HG03135 (cell line): ENCODE measurements at regions not wholly inside any gene's neighbourhood (a gene's known extent, or its start where the extent isn't known, plus 50 kb on each side); places are given as distances from the start of the nearest gene placed in this dataset.
"Not testable (repeated sequence)": the region's sequence is repeated elsewhere in the genome, so short reads cannot be mapped to it uniquely, and the experiment has no call there.

Experiments used
- ATAC-seq: cut with Tn5 transposase; IDR thresholded peaks from one replicate; pipeline ENCODE4 v1.9.1; 2021; ENCODE audit warnings: mild to moderate bottlenecking, moderate library complexity; ENCODE audit not compliant: unreplicated experiment

DNA sequence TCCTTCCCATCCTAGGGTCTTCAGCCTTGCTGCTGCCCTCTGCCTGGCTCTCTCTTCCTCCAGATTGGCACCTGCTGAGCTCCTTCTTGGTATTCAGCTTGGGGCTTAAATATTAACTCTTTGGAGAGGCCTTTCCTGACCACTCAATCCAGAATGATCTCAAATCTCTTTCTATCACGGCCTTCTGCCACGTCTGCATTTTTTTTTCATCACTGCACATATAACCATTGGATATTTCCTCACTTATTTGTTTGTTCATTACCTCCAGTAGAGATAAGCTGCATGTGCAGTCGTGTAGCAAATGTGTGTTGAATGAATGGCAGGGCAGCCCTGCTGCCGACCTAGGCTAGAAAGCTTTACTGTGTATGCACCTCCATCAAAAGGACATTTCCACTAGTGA lies 51.6 kb upstream of the MPP7 start:
- ATAC-seq = no peak

DNA sequence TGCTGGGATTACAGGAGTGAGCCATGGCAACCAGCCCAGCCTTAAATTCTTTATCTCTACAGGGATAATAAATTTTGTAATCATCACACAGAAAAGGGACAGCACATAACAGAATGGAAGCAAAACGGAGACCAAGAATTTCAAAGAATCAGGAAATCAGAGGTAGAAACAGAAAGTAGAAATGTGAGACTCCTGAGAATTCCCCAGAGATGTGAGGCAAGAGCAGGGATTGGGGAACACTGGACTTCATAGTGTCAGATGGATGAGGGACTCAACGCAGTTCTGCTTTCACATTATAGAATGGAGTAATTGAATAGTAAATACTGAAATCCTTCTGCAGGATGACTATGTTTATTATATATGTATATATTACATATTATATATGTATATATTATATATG lies 52.5 kb upstream of the MPP7 start:
- ATAC-seq = no peak

GRCh38 chr10:28359334-28359733 lies 56.5 kb upstream of the MPP7 start:
- no peak for ATAC-seq

DNA sequence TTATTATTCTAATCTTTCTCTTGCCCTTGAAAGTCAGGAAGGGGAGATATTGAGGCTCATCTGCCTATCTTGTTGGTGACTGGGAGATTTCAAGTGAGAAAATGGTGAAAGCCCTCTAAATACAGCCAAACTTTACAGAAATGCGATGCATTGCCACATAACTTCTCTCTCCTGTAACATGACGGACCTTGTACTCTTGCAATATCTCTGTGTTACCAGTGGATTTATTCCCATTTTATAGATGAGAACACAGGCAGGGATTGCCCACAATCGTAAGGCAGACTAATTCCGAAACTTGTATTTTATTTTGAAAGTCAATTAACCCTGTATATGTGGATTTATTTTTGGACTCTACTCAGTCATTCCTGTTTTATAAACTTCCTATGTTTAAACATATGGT lies 57.3 kb upstream of the MPP7 start:
- ATAC-seq = no peak

DNA sequence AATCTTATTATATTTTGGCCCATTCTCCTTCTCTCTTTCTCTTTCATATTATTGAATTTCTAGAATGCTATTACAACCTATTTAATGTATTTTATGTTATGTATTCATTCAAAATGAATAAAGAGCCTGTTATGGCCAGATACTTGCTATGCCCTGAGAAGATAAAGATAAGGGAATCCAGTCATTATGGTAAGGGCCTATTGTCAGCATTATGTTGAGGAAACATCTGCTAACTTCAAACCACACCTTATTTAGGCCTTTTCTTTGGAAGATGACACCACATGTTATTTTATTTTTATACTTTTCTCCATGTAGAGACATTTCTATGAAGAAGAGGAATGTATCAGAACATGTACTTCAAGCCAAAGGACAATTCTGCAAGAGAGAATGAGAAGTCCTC lies 60.5 kb upstream of the MPP7 start:
- no peak for ATAC-seq

- no peak for ATAC-seq
These were observed 63.0 kb upstream of the MPP7 start for GRCh38 chr10:28365840-28366239.

DNA sequence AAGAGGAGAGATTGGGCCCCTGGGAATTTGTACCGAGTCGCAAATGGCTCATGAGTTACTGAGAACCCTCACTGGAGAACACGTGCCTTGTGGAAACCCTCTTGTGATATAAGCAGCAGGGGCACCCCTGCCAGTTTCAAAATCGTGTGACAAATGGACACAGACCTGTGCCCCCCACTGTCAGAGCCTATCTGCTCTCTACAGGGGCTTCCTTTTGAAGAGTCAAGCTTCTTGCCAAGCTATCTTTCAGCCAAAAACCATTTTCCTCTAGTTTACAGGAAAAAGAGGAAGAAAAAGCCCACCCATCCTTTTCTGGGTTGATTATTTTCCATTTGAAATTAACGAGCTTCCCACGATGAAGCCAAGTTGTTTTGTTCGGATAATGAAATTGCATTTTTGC lies 64.1 kb upstream of the MPP7 start:
- no peak for ATAC-seq

- no peak for ATAC-seq
These were observed 64.5 kb upstream of the MPP7 start for GRCh38 chr10:28367413-28367812.

GRCh38 chr10:28367929-28368484 lies 65.1 kb upstream of the MPP7 start:
- ATAC-seq = peak; percentile 96

GRCh38 chr10:28370107-28370835 lies 67.4 kb upstream of the MPP7 start:
- no peak for ATAC-seq

GRCh38 chr10:28371638-28372037 lies 68.8 kb upstream of the MPP7 start:
- ATAC-seq = not testable (repeated sequence)

DNA sequence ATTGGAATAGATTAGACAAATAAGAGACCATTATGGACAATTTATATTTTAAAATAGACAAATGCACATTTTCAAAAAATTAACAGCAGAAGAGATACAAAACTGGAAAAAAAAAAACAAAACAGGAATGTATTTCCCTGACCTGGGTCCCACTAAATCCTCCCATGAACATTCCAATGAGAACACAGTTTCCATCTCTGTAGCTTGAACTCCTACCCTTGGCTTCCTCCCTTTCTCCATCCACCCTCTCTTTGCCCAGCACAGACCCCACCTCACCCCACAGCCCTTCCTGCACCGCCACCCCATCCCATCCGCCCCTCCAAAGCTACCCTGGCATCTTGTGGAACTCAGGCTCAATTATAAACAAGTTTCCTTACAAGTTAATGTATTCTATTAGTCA lies 71.2 kb upstream of the MPP7 start:
- no peak for ATAC-seq

- ATAC-seq = no peak
These were observed 72.8 kb upstream of the MPP7 start for GRCh38 chr10:28375399-28376354.

GRCh38 chr10:28378986-28379585 lies 76.2 kb upstream of the MPP7 start:
- ATAC-seq = no peak

DNA sequence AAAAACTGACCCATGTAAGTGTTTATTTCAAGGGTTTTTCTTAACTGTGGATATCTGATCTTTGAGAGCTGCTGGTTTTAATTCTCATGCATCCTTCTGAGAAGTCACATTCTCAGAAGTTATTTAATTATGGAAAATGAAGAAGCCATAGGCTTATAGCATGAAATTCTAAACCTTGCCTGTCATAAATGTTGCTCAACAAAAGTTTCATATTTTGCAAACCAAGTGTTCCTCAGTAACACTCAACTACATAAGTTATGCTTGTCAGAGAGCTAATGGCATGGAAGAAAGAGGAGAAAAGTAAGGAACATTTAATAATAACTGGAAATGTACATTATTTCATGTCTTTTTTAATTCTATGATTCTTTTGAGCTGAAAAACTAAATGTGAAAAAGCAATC lies 78.6 kb upstream of the MPP7 start:
- ATAC-seq = no peak

- ATAC-seq = peak; percentile 86
These were observed 79.1 kb upstream of the MPP7 start for GRCh38 chr10:28381903-28382347.

GRCh38 chr10:28382525-28383269 lies 79.8 kb upstream of the MPP7 start:
- no peak for ATAC-seq

- no peak for ATAC-seq
These were observed 81.7 kb upstream of the MPP7 start for GRCh38 chr10:28384557-28384956.

- ATAC-seq = no peak
These were observed 83.1 kb upstream of the MPP7 start for GRCh38 chr10:28385748-28386502.

- ATAC-seq = no peak
These were observed 83.6 kb upstream of the MPP7 start for GRCh38 chr10:28386503-28386868.
